DMS114 treated with DMSO at 0.1 percent for 48 hours (cell line): ENCODE measurements at regions not wholly inside any gene's neighbourhood (a gene's known extent, or its start where the extent isn't known, plus 50 kb on each side); places are given as distances from the start of the nearest gene placed in this dataset.
"Not testable (repeated sequence)": the region's sequence is repeated elsewhere in the genome, so short reads cannot be mapped to it uniquely, and the experiment has no call there.

Experiments
- DNase-seq: peaks from one replicate; lab custom pipeline; 2025; ENCODE audit not compliant: unreplicated experiment; lab: John Stamatoyannopoulos, UW

GRCh38 chr17:53496356-53496755 lies 326.4 kb upstream of the KIF2B start:
- no peak for DNase-seq

GRCh38 chr17:53492532-53492931 lies 330.2 kb upstream of the KIF2B start:
- no peak for DNase-seq

- DNase-seq, result no peak
These were observed 332.2 kb upstream of the KIF2B start for GRCh38 chr17:53490447-53490968.

DNA sequence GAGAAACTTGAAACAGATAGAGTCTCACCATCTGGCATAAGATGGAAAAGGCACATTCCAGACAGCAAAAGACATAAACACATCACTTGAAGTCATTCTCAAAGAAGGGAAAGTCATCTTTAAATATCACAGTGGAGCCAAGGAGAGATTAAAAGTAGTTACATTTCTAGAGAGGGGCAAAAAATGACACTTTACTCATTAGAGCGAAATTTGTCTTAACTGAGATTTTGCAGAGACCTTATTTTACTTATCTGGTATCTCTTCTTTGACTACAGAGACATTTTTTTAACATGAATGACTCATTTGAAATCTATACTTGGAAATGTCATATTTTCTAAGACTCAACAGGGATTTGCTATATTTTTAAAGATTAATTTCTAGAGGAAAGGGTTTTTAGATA lies 339.0 kb upstream of the KIF2B start:
- DNase-seq, result no peak

DNA sequence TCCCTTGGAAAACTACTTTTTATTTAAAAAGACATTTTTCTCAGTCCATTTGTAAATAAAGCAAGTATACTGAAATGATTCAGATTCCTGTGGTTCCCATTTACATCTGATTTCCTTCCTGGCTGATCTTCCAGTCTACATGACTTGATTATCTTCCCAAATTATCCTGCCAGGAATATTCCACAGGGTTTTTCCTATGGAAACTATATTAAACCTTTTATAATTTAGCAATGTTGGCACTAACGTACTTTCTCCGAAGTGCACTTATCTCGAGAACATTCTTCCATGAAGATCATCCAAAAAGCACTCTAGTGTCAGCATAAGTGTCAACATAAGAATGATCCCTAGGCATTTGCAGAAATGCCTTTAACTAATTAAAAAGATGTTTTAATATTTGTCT lies 347.7 kb upstream of the KIF2B start:
- DNase-seq, result no peak

- DNase-seq, result no peak
These were observed 350.1 kb upstream of the KIF2B start for GRCh38 chr17:53472586-53472985.

DNA sequence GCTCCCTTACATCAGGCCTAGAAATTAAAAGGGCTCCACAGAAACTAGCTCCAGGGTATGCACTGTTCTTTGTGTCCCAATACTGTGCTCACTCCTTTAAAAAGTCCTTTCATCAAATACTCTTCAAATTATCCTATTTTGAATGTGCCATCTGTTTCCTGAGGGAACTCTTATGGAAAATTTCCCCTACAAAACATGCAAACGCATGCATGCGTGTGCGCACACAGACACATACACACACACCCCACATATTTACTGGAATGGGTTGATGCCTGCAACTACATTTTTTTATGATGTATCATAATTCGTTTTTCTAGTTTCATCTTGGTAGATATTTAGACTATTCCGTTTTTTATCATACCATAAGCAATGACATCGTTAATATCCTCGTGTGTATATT lies 351.2 kb upstream of the KIF2B start:
- DNase-seq, result no peak

DNA sequence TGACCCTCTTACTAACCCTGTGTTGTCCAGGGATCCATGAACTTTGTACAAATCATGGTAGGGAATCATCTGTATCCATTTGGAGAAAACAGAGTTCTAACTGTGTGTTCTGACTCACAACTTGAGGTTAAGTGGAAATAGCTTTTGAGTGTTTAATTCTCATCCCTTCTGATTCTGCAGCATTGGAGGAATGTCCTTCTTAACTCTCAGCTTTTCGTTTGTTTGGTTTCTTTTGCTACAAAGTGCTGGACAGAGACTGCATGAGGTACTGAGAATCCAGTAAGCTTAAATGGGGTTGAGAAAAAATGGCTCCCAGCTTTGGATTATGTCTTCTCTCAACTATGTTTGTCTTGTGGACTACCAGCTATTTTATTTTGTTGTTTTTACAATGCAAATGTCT lies 352.1 kb upstream of the KIF2B start:
- no peak for DNase-seq

DNA sequence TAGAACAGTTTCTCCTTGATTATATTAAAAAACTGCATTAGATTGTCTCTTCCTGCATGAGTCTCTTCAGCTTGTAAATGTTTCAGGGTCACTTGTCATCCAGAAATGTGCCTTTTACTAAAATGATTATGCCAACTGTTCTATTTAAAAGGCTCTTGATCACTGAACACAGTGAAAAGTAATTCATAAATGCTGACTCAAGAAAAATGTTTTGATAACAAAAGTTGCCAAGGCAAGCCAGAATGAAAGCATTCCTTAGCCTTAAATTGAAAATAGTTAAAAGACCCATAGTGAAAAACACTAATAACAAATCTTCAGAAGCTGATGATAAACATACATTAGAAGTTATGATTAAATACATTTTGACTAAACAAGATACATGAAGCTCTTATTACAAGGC lies 356.0 kb upstream of the KIF2B start:
- no peak for DNase-seq

- not testable (repeated sequence) for DNase-seq
These were observed 358.3 kb upstream of the KIF2B start for GRCh38 chr17:53464396-53464795.

- no peak for DNase-seq
These were observed 359.4 kb upstream of the KIF2B start for GRCh38 chr17:53463363-53463762.

DNA sequence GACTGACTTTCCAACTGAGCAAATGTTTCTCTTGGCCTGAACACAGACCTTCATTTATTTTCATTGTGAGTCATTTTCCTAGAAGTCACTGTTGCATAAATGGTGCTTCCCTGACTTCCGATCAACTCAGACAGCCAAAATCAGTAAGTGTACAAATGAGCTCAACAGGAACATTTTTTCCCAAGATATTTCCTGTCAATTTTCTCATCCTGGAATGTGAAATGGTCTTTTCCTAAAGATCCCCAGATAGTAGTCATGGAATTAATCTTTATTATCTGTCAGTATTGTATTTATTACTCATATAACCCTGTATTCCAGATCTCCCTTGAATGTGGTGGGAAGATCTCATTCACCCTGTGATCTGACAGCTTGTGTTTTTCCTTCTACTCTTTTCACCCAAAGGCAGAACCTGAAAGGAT lies 360.3 kb upstream of the KIF2B start:
- no peak for DNase-seq

DNA sequence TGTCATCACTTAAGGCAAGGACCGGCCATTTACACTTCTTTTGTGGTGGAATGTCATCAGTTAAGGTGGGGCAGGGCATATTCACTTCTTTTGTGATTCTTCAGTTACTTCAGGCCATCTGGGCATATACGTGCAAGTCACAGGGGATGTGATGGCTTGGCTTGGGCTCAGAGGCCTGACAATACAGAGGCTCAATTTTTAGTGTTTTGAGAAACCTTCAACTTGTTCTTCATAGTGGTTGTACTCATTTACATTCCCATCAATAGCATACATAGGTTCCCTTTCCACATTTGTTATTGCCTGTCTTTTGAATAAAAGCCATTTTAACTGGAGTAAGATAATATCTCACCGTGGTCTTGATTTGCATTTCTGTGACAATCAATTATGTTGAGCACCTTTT lies 366.8 kb upstream of the KIF2B start:
- DNase-seq, result not testable (repeated sequence)

DNA sequence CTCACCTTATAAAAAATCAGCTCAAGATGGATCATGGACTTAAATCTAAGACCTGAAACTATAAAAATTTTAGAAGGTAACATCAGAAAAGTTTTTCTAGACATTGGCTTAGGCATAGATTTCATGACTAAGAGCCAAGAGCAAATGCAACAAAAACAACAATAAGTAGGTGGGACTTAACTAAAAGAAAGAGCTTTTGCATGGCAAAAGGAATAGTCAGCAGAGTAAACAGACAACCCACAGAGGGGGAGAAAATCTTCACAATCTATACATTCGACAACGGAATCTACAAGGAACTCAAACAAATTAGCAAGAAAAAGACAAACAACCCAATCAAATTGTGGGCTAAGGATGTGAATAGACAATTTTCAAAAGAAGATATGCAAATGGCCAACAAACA lies 368.4 kb upstream of the KIF2B start:
- no peak for DNase-seq

- DNase-seq, result no peak
These were observed 373.4 kb upstream of the KIF2B start for GRCh38 chr17:53449324-53449723.

DNA sequence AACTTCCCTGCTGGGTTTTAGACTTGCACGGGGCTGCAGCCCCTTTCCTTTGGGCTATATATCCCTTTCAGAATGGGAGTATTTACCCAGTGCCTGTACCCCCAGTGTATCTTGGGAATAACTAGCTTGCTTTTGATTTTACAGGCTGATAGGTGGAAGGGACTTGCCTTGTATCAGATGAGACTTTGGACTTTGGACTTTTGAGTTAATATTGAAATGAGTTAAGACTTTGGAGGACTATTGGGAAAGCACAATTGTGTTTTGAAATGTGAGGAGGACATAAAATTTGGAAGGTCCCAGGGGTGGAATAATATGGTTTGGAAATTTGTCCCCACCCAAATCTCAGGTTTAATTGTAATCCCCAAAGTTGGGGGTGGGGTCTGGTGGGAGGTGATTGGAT lies 393.8 kb upstream of the KIF2B start:
- no peak for DNase-seq

DNA sequence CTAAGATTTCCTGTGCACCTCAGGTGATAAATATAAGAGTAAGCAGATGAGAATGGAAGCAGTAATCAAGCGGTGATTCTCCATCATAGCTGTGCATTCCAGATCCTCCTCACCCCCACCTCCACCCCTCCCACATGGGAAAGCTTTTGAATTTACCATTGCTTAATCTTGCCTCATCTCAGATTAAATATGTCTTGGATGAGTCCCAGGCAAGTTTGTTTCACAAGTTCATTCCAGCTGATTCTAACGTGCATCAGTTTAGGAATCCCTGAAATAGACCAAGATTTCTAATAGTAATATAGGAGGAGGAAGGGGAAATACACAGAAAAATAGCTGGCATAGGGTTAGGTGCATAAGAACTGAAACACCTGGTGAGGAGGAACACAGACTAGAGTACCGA lies 396.2 kb upstream of the KIF2B start:
- DNase-seq, result no peak

DNA sequence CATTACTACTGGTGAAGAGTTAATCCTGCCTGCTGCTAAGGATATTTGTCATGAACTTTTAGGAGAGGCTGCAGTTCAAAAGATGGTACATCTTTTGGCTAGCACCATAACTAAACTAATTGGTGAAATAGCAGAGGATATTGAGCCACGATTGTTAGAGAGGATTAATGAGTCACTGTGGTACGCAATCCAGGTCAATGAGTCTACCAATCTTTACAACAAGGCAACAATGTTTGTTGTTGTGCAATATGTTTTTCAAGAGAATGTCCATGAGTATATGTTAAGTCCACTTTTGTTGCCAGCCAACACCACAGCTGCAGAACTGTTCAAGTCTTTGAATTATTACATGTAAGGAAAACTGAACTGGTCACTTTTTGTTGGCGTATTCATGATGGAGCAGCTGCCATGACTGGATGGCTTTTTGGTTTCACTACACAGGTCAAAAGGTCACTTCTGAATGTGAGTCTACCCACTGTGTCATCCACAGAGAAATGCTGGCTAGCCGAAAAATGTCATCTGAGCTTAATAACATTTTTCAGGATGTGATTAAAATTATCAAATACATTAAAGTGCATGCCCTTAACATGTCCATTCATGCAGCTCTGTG lies 402.6 kb upstream of the KIF2B start:
- DNase-seq, result no peak

DNA sequence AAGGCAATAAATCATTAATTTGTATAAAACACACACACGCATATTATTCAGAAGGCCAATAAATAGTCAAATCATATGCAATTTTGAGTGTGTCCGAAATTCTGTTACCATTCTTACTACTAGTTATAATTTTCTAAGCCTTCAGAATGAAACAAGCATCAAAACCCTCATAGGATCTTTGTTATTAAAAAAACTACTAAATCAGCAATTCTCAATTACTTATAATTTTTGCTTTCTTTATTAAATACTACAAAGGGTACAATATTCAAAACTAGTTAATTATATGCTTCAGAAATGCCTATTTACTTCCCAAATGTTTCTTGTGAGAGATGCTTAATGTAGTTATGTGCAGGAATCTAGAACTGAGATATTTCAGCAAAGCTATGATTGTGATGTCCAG lies 413.1 kb upstream of the KIF2B start:
- DNase-seq, result no peak

DNA sequence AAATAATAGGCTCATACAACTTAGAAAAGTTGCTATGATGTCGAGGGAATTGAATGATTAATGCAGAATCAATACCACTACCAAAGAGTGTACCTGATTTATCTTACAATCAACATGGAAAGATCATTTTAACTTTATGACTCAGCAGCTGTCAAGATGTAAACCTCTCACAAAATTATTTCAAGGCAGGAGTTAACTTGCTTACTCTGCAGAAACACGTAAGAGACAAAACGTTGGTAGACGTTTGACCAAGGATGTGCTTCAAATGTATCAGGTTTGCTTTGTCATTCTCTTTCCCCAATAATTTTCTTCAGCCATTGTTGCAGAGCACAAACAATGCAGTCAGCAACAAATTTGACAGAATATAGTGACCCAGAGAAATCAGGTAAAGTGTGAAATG lies 415.8 kb upstream of the KIF2B start:
- no peak for DNase-seq

DNA sequence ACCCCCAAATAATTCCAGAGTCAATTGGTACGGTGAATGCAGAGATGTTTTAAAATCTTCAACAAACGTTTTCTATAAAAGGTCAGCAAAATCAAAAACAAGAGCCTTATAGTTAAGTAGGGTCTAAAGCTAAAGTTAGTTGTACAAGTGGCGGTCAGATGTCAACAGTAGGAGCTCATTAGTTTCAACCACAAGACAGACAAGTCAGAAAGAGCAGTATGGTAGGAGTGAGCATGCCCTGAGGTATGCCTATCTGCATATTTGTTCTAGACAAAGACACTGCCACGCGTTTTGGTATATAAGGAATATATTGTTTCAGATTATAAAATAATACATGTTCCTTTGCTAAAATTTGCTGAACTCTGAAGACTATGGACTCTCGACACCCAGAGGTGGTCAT lies 431.5 kb upstream of the KIF2B start:
- no peak for DNase-seq

DNA sequence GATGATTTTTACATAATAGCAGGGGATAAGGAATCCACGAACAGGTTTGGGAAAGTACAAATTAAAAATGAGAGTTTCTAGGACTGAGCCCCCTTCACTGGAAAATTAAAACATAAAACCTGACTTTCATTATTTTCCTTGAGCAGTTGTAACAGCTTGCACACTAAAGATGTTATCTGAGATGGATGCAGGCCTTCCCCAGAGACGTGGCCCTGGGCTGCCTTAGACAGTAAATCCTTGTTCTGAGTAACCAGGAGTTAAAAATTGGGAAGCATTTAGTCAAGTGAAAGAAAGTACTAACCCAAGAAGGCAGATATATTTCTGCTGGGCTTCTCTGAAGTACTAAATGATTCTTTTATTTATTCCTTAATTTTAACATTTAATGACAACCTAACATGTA lies 432.2 kb upstream of the KIF2B start:
- no peak for DNase-seq

DNA sequence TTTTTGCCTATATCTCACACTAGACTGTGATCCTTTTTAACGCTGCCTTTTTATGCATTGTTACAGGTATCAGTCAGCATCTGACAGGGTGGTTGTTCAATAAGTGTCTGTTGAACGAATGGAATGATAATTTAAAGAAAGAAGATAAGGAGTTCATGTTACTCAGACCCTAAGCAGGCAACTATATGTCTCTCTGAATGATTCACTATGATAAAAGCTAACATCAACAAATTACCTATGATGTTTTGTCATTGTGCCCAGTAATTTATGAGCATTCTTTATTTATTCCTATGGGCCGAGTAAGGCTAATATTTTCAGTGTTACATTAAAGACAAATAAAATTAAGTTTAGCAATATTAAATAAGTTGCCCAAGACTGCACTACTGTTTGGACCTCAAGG lies 435.0 kb upstream of the KIF2B start:
- DNase-seq, result no peak
